Stomach (tissue), 8 donors: ENCODE measurements at regions not wholly inside any gene's neighbourhood (a gene's known extent, or its start where the extent isn't known, plus 50 kb on each side); places are given as distances from the start of the nearest gene placed in this dataset.

Experiments used
- DNase-seq, 2 donors: peaks; one replicate each; pipeline versions ENCODE4 v3.0.0 to v3.0.0-alpha.2; 2013 to 2019
- H3K27ac ChIP-seq, 5 donors: fragments of 200-600 bp in 4 of 5; sonication (generic) in 4 of 5; one replicate each; pipeline ENCODE4 v1.5.1; 2013 to 2019; ENCODE audit warnings: mild to moderate bottlenecking in 1 of 5, moderate library complexity in 1 of 5
- H3K27me3 ChIP-seq, 3 donors: fragments of 200-600 bp; sonication (generic); one replicate each; pipeline ENCODE4 v1.5.1; 2017 to 2019; ENCODE audit warnings: mixed run types in 1 of 3
- H3K36me3 ChIP-seq, 4 donors: fragments of 200-600 bp; sonication (generic); 1 replicate in 3 of 4; 2 replicates in 1 of 4; pipeline ENCODE4 v1.5.1; 2016 to 2019
- H3K4me1 ChIP-seq, 4 donors: fragments of 200-600 bp; sonication (generic); one replicate each; pipeline ENCODE4 v1.5.1; 2016 to 2019
- H3K4me3 ChIP-seq, 4 donors: fragments of 200-600 bp; sonication (generic) in 3 of 4; one replicate each; pipeline ENCODE4 v1.5.1; 2016 to 2019; ENCODE audit warnings: mild to moderate bottlenecking in 1 of 4
- H3K9me3 ChIP-seq, 4 donors: fragments of 200-600 bp; sonication (generic); one replicate each; pipeline ENCODE4 v1.5.1; 2016 to 2019
- CTCF ChIP-seq, 7 experiments: fragments of 450-650 bp in 4 of 7; fragments of 200-600 bp in 3 of 7; sonication (generic) in 3 of 7; IDR thresholded peaks; one replicate each; pipeline ENCODE4 v1.5.1; 2016 to 2019; ENCODE audit warnings: antibody characterized with exemption in 7 of 7, control low read depth in 2 of 7, mild to moderate bottlenecking in 1 of 7
- EP300 ChIP-seq: sonication (generic); formaldehyde crosslinking; IDR thresholded peaks from one replicate; pipeline ENCODE4 v1.6.1; 2017; ENCODE audit warnings: antibody characterized with exemption
- POLR2A ChIP-seq, 4 donors: fragments of 450-650 bp; IDR thresholded peaks; one replicate each; pipeline ENCODE4 v1.6.1; 2016; ENCODE audit warnings: antibody characterized with exemption in 4 of 4, control low read depth in 2 of 4, mild to moderate bottlenecking in 1 of 4, moderate library complexity in 1 of 4
- POLR2AphosphoS5 ChIP-seq, 3 donors: sonication (generic); formaldehyde crosslinking; IDR thresholded peaks; one replicate each; pipeline ENCODE4 v1.6.1; 2016; ENCODE audit warnings: antibody characterized with exemption in 3 of 3
- WGBS, 5 donors: extraction: QIAGEN DNeasy Blood & Tissue Kit in 3 of 5; methylation state at CpG; one replicate each; pipeline versions ENCODE4 v1.1.5 to v1.1.7; 2013 to 2018; 5-methylcytosine and 5-hydroxymethylcytosine counted together
- intact Hi-C: fragments of 100-400 bp; cut with DNase I; formaldehyde crosslinking; loops from one replicate; pipeline ENCODE4 v1.15.1; 2023; ENCODE audit warnings: low total_unique reads
- donor health status: healthy with polysubstance abuse.
- donor health status: Bipolar disorder and iron deficiency.
- donor health status: healthy.

DNA sequence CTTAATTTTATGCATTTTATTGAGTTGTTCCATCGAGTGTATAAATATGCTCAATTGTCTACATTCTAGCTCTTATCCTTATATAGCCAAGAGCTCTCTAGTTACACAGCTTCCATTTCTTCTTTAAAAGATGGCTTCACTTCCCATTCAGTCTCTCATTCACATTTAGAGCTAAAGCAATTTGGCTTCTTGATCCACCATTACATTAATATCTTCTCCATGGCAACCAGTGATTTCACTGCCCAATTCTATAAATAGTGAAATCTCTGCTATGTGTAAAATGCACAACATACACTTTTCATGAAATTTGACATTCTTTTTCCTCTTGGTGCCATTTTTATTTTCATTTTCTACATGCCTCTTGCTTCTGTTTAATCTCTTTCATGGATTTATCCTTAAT is 696.9 kb upstream of the ATXN8OS start:
- no peaks in the 10 kb centered on the region for H3K4me1 ChIP-seq
- intact Hi-C loops = no loop called here

GRCh38 chr13:69391756-69392155 is 715.9 kb upstream of the ATXN8OS start:
- TF ChIP-seq POLR2AphosphoS5 (IDR thresholded peaks at IDR 0.05) (no peak), CTCF (IDR thresholded peaks at IDR 0.05) (no peak), EP300 (no peak), POLR2A (IDR thresholded peaks at IDR 0.05) (no peak)
- H3K36me3 ChIP-seq = no peaks in the 10 kb centered on the region
- intact Hi-C loops = no loop called here
- WGBS, 5 donors = 78 to 91% (median 88%) methylated on average over 2 of the region's 2 CpGs
- peaks cover 0 to 5% (median 0%) of the 10 kb centered on the region in 4 donors for H3K9me3 ChIP-seq
- H3K27ac ChIP-seq = no peak overlapping the region
- DNase-seq = no peak
- H3K4me1 ChIP-seq = no peaks in the 10 kb centered on the region
- no peak overlapping the region for H3K4me3 ChIP-seq
- no peaks in the 10 kb centered on the region for H3K27me3 ChIP-seq

More for the DNA sequence above, 696.9 kb upstream of the ATXN8OS start:
- no peaks in the 10 kb centered on the region for H3K27me3 ChIP-seq
- no peak for DNase-seq
- H3K27ac ChIP-seq = no peak overlapping the region
- TF ChIP-seq EP300 (no peak), POLR2AphosphoS5 (IDR thresholded peaks at IDR 0.05) (no peak), CTCF (IDR thresholded peaks at IDR 0.05) (no peak), POLR2A (IDR thresholded peaks at IDR 0.05) (no peak)
- H3K9me3 ChIP-seq = peaks cover 0 to 11% (median 0%) of the 10 kb centered on the region in 4 donors
- H3K4me3 ChIP-seq = no peak overlapping the region
- WGBS, 5 donors = 78 to 93% (median 89%) methylated on average over 1 of the region's 1 CpG
- no peaks in the 10 kb centered on the region for H3K36me3 ChIP-seq

- H3K4me3 ChIP-seq = no peak overlapping the region
- H3K27ac ChIP-seq = no peak overlapping the region
- TF ChIP-seq CTCF (IDR thresholded peaks at IDR 0.05) (no peak), EP300 (no peak), POLR2A (IDR thresholded peaks at IDR 0.05) (no peak), POLR2AphosphoS5 (IDR thresholded peaks at IDR 0.05) (no peak)
- 46 to 57% (median 48%) methylated on average over 4 of the region's 4 CpGs for WGBS, 5 donors
- no peaks in the 10 kb centered on the region for H3K27me3 ChIP-seq
- no peak for DNase-seq
- H3K4me1 ChIP-seq = no peaks in the 10 kb centered on the region
- no peaks in the 10 kb centered on the region for H3K36me3 ChIP-seq
- intact Hi-C loops = no loop called here
- no peaks in the 10 kb centered on the region for H3K9me3 ChIP-seq
These were observed 717.7 kb upstream of the ATXN8OS start for GRCh38 chr13:69389899-69390298.

GRCh38 chr13:69373747-69374425 is 733.7 kb upstream of the ATXN8OS start:
- Histone ChIP-seq H3K4me1 (no peaks in the 10 kb centered on the region), H3K27me3 (no peaks in the 10 kb centered on the region), H3K27ac (no peak overlapping the region), H3K36me3 (no peaks in the 10 kb centered on the region), H3K4me3 (no peak overlapping the region), H3K9me3 (peaks cover 0 to 10% (median 5%) of the 10 kb centered on the region in 4 donors)
- WGBS, 5 donors = 52 to 69% (median 65%) methylated on average over 5 of the region's 5 CpGs
- intact Hi-C loops = no loop called here
- no peak for DNase-seq
- no peak for TF ChIP-seq POLR2A (IDR thresholded peaks at IDR 0.05)
- no peak for TF ChIP-seq POLR2AphosphoS5 (IDR thresholded peaks at IDR 0.05)
- TF ChIP-seq CTCF (IDR thresholded peaks at IDR 0.05) = no peak
- TF ChIP-seq EP300 = no peak
